ENCODE measurements at regions not wholly inside any gene's neighbourhood (a gene's known extent, or its start where the extent isn't known, plus 50 kb on each side); places are given as distances from the start of the nearest gene placed in this dataset.

DNA sequence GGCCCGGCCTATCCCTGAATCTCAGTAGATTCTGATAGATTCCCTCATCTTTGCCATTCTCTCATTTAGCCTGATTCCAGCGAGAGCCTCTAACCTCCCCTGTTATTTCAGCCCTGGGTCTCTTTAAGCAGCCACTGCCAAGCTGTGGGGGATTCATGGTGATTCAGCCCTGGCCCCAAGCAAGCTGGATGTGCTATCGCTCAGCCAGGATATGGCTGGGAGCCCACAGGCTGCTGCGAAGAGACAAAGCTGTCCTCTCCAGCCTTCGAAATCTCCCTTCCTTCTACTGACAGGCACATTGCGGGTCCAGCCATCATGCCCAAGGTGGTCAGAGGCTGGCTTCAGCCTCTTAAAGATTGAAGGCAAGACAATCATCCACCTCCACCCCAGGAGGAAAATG, 394.1 kb downstream of the SOX9 start:
- TF ChIP-seq EZH2 (IDR thresholded peaks at IDR 0.05) (no peak), POLR2AphosphoS5 (IDR thresholded peaks at IDR 0.05; ENCODE audit: borderline replicate concordance, low read depth, low read length) (no peak), FOXP2 (optimal IDR thresholded peaks at IDR 0.05; ENCODE audit: control extremely low read depth, extremely low read length, insufficient read depth) (no peak)

Measured in SK-N-MC (cell line).